Spleen (tissue), 7 donors: ENCODE measurements at regions not wholly inside any gene's neighbourhood (a gene's known extent, or its start where the extent isn't known, plus 50 kb on each side); places are given as distances from the start of the nearest gene placed in this dataset.

Experiments
- CTCF ChIP-seq, 11 experiments: fragments of 200-600 bp in 7 of 11; fragments of 450-650 bp in 4 of 11; sonication (generic) in 4 of 11; IDR thresholded peaks in 8 of 11; conservative IDR thresholded peaks in 3 of 11; 1 replicate in 7 of 11; 2 replicates in 4 of 11; pipeline versions ENCODE4 v1.4.0 to v1.8.0; 2016 to 2021; ENCODE audit warnings: antibody characterized with exemption in 11 of 11, inconsistent platforms in 4 of 11, mild to moderate bottlenecking in 1 of 11
- POLR2A ChIP-seq, 3 donors: fragments of 450-650 bp; IDR thresholded peaks; one replicate each; pipeline ENCODE4 v1.5.1; 2017; ENCODE audit warnings: antibody characterized with exemption in 3 of 3, mild to moderate bottlenecking in 1 of 3
- POLR2AphosphoS5 ChIP-seq, 3 donors: sonication (generic); formaldehyde crosslinking; IDR thresholded peaks; one replicate each; pipeline ENCODE4 v1.5.1; 2017; ENCODE audit warnings: antibody characterized with exemption in 3 of 3
- donor health status: DM: no; HTN: no; CAD: no; lungs with moderate emphysema.
- donor health status: DM: no; HTN: no; CAD: no.
- donor health status: DM: no; HTN: no; CAD: no.

- TF ChIP-seq CTCF (IDR thresholded peaks at IDR 0.05 in 8 of 11, conservative IDR thresholded peaks at IDR 0.05 in 3 of 11) = no peak
- no peak for TF ChIP-seq POLR2A (IDR thresholded peaks at IDR 0.05)
- TF ChIP-seq POLR2AphosphoS5 (IDR thresholded peaks at IDR 0.05) = no peak
Measured at GRCh38 chr1:82454431-82454830, 653.7 kb downstream of the ADGRL2 start.
